CD4-positive, alpha-beta T cell treated with Interleukin-4 for 4 hours (primary cell): ENCODE measurements at regions not wholly inside any gene's neighbourhood (a gene's known extent, or its start where the extent isn't known, plus 50 kb on each side); places are given as distances from the start of the nearest gene placed in this dataset.

Experiments
- DNase-seq: peaks from one replicate; pipeline ENCODE4 v3.0.0-alpha.2; 2020

DNA sequence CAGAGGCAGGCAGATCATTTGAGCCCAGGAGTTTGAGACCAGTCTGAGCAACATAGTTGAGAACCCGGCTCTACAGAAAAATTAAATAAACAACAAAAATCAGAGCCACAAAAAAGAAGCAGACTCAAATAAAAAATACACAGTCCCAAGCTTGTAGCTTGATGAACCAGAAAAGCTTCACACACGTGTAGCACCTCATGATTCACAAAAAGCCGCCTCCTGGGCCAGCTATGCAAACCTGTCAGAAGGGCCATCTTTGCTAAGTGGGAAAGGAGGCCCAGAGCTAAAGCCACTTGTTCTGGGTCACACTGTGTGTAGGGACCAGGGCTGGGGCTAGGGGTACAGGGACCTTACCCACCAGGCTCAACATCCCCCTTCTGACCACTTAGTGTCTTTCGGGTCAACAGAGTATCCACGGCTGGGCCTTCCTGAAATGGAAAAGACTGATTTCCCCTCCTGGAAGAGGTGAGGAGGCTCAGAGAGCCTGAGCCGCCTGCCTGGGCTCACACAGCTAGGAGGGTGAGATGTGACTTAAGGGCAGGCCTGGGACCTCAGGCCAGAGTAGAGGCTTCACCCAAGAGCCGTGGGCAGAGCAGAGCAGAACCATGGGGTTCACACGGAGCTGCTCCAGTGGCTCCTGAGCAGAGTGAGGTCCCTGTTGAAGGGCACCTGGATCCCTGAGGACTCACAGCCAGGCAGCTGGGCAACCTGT, 269.6 kb downstream of the PARN start:
- no peak for DNase-seq

DNA sequence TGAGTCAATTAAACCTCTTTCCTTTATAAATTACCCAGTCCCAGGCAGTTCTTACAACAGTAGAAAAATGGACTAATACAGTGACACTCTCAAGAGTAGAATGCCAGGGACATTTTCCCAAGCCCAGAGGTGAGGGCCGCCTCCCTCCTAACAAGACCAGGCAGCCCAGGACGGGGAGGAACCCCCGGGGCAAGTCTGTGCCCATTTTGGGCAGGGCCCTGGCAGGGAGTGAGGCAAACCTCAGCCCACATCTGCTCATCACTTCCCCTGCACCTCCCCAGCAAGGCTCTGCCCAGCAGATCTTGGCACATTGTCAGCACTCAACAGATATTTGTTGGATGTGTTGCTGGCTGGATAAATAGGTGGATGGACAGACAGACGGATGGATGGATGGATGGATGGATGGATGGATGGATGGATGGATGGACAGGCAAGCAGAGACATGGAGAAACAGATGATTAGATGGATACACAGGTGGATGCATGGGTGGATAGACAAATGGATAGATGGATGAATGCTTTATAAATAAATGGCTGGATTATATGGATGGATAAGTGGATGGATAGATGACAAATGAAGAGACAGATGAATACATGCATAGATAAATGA, 271.3 kb downstream of the PARN start:
- DNase-seq = no peak

DNA sequence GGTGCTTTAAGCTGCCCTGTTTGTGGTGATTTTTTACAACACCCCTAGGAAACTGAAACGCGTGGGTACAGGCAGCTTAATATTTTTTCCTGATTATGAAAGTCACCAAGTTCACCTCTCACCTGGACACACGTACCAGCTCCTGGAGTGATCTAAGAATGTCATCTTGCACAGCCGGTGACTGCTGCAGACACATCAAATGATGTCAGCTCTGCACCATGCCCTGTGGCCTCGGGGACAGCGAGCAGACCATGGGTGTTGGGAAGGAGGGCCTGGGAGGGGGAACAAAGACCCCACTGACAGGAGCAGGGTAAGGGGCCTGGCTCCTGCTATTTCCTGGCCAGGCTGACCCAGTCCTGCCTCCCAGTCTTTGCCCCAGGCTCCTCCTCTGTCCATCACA, 272.7 kb downstream of the PARN start:
- DNase-seq = no peak

DNA sequence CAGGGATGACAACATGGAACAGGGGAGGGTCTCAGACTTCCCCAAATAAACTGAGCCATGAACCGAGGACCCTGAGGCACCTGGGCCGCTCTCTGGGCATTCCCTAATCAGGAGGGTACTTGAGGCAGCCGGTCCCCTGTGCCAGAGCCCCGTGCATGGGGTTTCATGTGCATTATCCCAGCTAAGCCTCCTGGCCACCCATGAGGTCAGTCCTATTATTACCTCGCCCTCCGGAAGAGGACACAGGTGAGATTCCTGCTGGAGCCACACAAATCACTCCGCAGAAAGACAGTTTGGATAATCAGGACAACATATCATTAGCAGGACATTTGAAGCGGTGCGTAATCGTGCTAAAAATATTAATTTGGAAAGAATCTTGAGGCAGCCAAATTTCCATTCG, 274.0 kb downstream of the PARN start:
- no peak for DNase-seq

DNA sequence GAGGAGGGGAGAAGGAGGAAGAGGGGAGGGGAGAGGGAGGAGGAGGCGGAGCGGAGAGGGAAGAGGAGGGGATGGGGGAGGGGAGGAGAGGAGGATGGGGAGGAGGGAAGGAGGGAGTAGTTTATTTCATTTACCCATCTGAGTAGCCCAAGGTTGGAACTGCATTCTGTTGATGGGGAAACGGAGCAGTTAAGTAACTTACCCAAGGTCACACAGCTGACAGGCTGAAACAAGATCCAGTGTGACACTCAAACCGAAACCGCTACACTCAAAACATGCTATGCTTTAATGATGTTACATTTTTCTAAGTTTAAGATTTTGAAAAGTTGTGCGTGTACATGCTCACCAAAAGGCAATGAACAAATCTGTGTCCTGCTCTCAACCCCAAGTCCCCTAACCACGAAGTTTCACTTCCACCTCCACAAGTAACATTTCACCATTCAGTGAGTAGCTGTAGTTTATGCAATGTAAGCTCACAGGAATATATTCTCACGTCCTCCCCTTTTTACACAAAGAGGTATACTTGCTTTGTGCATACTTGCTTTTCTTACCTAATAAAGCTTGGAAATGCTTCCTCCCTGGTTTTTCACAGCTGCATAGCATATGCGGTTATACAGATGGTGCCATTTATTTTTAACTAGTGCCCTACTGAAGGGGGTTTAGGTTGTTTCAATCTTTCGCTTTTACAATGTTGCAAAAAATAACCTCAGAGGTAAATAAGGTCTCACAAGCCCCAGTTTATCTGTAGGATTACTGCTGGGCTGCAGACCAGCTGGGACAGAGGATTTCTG, 275.3 kb downstream of the PARN start:
- peak; percentile 21 for DNase-seq

DNA sequence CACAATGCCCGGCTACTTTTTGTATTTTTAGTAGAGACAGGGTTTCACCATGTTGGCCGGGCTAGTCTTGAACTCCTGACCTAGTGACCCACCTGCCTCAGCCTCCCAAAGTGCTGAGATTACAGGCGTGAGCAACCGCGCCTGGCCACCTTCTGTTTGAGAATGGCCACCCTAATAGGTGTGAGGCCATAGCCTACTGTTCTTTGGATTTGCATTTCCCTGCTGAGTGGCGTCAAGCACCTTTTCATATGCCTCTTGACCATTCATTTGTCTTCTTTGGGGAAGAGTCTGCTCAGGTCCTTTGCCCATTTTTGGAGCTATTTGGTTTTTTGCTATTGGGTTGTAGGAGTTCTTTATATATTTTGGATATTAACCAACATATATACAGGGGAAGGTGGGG, 276.7 kb downstream of the PARN start:
- DNase-seq = no peak

DNA sequence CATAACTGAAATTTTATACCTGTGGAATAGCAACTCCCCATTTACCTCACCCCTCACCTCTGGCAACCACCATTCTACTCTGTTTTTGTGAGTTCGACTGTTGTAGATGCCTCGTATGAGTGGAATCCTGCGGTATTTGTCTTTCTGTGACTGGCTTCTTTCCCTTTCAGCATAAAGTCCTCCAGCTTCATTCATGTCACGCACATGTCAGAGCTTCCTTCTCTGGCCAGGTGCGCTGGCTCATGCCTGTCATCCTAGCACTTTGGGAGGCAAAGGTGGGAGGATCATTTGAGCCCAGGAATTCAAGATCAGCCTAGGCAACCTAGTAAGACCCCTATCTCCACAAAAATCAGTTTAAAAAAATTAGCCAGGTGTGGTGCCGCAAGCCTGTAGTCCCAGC, 278.4 kb downstream of the PARN start:
- DNase-seq = no peak

DNA sequence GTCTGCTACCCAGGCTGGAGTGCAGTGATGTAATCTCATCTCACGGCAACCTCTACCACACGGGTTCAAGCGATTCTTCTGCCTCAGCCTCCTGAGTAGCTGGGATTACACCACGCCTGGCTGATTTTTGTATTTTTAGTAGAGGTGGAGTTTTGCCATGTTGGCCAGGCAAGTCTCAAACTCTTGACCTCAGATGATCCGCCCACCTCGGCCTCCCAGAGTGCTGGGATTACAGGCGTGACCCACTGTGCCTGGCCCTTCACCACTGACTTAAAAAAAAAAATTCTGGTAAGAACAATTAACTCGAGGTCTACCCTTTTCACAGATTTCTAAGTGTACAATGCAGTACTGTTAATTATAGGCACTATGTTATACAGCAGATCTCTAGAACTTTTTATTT, 279.4 kb downstream of the PARN start:
- DNase-seq = no peak

DNA sequence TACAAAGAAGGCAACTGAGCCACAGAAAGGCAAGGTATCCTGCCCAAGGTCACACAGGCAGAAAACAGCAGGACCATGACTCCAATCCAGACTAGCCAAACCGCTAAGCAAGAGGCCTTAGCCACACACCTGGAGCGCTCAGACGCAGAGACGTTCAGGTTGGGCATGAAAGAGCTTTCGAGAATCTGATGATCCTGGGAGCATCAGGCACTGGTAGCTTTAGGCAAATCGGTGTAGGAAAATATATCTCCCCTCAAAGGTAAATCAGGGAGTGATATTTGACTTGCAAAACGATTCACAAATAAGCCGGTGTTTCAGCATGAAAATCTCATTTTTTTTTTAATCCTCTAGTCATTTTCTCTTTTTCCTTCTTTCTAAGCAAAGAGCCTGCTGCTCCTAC, 279.0 kb downstream of the MRTFB start:
- DNase-seq = no peak

DNA sequence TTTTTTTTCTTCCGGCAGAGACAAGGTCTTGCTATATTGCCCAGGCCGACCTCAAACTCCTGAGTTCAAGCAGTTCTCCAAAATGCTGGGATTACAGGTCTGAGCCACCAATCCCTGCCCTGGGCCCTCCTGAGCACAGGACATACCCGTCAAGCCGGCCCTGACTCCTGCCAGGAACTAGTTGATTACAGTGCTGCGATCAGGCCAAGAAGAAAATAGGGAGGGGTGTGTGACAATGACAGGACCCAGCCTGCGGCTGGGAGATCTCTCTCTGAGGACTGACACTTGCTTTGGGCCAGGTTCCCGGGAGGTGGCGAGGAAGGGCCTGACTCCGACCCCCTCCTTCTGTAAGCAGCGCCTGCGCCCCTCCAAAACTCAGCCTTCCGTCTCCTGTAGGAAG, 276.6 kb downstream of the MRTFB start:
- no peak for DNase-seq

DNA sequence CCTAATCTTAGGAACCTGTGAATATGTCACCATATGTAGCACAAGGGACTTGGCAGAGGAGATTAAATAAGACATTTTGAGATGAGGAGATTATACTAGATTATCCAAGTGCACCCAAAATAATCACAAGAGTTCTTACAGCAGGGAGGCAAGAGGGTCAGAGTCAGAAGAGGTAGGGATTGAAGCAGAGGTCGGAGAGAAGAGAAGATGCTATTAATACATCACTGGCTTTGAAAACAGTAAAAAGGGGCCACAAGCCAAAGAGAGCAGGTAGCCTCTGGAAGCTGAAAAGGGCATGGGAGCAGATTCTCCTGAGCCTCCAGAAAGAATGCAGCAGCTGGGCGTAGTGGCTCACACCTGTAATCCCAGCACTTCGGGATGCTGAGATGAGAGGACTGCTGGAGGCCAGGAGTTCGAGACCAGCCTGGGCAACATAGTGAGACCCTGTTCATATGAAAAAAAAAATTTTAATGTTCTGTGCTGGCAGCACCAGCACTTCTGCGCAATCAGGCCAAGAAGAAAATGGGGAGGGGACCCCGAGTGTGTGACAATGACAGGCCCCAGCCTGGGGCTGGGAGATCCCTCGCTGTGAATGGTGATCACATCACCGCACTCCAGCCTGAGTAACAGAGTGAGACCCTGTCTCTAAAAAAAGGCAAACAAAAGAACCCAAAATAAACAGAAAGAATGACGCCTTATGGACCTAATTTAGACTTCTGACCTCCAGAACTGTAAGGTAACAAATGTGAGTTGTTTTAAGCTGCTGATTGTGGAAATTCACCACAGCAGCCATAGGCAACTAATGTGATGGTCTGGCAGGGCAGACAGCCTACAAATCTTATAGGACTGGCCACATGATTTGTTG, 275.4 kb downstream of the MRTFB start:
- no peak for DNase-seq

DNA sequence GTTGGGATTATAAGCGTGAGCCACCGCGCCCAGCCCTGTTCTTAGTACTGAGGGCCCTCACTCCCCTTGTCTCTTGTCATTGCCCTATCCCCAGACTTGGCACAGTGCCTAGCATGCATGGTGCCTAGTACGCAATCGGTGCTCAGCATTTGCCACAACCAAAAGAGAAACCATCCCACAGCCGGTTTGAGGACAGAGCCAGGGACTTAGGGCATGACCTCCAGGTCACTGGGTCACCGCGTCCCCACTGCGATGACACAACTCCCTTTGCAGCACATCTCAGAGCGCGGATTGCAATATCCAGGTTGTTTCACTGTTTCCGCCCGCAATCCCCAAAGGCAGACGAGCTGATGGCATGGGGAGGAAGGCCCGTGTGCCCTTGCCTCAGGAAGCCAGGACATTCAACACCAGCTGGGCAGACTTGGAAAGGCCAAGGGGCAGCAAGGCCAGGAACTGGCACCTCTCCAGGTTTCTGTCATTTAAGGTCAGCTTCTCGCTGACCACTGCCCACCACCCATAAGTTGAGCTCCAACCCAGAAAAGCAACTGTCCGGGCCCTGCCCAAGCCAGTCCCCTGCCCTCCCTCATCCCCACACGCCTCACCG, 274.5 kb downstream of the MRTFB start:
- DNase-seq = no peak

DNA sequence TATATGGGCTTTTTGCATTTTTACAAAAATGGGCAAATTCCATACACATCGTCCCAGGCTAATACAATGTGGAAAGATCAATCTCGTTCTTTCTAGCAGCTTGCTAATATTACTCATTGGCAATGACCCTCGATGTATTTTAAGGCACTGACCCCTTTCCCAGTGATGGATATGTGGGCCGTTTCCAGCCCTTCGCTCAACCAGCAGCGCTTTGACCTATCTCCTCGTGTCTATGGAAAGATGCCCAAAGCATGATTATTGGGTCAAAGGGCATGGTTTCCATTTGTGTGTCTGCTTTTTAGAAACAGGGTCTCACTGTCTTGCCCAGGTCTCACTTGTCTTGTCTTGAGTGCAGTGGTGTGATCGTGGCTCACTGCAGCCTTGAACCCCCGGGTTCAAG, 273.8 kb downstream of the MRTFB start:
- no peak for DNase-seq

DNA sequence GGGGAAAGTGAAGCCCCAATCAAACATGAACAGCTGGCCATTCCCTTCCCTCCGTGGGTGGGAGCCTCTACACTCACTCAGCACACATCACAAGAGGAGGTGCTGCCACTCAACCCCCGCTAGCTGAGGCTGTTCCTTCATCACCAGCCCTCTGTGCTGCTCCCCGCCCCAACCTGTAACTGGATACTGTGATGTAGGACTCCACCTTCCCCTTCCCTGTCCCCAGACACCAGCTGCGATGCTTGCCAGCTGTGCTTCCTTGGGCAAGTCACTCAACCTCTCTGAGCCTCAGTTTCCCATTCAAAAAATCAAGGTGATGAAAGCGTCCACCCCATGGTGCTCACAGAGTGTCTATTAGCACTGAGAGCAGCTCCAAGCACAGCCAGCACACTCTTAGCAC, 273.2 kb downstream of the MRTFB start:
- no peak for DNase-seq

DNA sequence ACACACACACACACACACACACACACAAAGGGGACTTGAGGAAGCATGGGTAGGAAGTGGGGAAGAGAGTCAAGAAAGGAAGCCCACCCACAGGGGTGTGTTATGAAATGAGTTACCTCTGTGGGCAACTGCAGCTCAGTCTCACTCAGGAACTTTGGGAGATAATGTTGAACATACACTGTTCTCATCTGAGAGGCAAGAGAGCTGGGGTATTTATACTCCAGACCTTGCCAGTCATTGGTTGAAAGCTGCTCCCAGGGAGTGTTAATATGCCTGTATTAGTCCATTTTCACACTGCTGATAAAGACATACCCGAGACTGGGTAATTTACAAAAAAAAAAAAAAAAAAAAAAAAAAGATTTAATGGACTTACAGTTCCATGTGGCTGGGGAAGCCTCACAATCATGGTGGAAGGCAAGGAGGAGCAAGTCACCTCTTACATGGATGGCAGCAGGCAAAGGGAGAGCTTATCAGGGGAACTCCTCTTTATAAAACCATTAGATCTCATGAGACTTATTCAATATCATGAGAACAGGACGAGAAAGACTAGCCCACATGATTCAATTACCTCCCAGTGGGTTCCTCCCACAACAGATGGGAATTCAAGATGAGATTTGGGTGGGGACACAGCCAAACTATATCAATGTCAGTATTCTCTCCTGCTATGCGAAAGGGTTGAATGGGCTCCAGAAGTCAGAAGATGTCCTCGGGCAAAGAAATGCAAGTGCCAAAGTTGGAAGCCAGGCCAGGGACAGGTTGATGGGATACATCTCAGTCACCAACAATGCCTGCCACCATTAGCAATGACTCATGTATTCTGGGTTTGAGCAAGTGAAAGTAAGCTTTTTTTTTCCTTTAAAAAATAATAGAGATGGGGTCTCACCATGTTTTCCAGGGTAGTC, 270.5 kb downstream of the MRTFB start:
- no peak for DNase-seq

DNA sequence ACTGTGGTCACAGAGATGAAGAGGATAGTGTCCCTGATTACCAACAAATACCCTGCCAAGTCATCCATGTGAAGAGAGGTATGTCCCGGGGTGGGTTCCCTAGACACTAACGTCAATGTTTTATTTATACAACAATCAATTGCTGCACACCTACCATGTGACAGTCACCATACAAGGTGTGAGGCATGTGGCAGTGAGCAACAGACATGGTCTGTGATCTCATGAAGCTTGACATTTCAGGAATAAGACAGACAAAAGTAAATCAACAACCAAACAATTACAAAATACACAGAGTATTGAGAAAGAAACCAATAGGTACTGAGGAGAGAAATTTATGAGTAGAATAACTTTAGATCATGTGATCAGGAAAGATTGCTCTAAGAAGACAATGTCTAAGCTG, 268.6 kb downstream of the MRTFB start:
- DNase-seq = no peak

DNA sequence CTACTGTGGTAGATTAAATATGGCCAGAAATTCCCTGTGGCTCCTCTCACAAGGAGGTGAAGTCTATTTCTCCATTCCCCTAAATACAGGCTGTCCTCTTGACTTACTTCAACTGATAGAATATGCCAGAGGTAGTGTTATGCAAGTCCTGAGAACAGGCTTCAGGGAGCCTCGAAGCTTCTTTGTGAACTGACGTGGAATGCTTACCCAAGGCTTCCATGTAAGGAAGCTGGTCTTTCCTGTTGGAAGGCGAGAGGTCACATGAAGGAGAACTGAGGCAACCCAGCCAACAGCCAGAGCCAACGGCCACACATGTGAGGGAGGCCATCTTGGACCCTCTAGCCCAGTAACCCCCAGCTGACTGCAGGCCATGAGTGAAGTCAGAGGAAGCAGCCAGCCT, 267.9 kb downstream of the MRTFB start:
- no peak for DNase-seq

DNA sequence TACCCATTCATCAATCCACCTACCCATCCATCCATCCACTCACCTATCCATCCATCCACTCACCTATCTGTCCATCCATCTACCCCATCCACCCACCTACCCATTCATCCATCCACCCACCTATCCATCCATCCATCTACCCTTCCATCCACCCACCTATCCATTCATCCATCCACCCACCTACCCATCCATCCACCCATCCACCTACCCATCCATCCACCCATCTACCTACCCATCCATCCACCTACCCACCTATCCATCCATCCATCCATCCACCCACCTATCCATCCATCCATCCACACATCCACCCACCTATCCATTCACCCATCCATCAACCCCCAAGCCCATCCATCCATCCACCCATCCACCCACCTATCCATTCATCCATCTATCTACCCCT, 267.1 kb downstream of the MRTFB start:
- no peak for DNase-seq

DNA sequence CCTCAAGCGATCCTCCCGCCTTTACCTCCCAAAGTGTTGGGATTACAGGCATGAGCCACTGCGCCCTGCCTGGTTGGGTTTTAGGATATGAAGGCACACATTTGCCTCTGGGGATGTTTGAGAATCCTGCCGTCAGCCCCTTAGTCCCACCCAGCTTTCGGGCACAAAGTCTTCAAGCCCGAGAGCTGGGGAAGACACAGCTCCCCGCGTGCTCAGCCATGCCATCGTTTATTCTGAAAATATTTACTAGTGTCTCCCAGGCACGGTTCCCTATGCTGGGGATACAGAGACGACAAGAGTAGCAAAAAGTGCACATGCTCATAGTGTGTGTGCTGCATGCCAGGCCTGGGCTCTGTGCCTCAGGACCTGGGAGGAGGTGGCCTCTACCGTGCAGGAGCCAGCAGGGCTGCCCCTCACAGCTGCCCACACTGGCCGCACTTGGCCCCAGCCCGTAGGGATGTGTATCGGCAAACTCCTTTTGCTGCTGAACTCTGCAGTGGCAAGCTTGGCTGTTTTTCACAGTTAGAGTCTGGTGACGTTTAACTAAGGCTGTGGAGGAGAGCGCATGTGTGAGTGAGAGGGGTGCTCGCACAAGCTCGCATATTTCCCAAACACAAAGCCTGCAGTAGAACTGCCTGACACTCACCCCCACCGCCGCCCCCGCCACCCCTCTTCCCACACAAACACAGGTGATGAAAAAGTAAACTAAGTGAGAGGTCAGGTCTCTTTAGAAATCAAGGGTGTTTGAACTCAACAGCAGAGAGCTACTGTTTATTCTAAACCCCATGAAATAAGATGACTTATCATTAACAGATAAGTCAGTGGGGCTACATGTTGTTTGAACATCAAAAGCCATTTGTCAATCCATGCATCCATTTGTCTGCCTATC, 266.4 kb downstream of the MRTFB start:
- no peak for DNase-seq

DNA sequence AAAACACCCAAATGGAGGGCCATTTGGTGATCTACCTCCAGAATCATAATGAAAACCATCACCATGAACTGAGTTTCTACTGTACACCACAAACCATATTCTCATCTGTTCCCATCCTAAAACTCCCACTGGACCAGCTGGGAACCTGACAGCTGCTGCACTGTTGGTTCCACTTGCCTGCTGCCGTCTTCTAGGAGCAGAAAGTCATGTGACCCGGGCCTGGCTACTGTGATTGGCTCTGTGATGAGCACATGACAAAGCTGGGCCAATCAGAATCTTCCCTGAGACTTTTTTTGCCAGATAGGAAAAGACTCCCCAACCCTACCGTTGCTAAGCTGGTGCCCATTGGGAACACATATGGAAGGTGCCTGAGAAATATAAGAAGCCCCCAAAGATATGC, 264.2 kb downstream of the MRTFB start:
- DNase-seq = no peak
